GM19351 (cell line): ENCODE measurements at regions not wholly inside any gene's neighbourhood (a gene's known extent, or its start where the extent isn't known, plus 50 kb on each side); places are given as distances from the start of the nearest gene placed in this dataset.
"Not testable (repeated sequence)": the region's sequence is repeated elsewhere in the genome, so short reads cannot be mapped to it uniquely, and the experiment has no call there.

Experiments used
- ATAC-seq: cut with Tn5 transposase; IDR thresholded peaks from one replicate; pipeline ENCODE4 v1.9.1; 2021; ENCODE audit warnings: mild to moderate bottlenecking, moderate library complexity; ENCODE audit not compliant: unreplicated experiment

- ATAC-seq: no peak
These were observed 254.7 kb upstream of the PFKP start for GRCh38 chr10:2812631-2813030.

DNA sequence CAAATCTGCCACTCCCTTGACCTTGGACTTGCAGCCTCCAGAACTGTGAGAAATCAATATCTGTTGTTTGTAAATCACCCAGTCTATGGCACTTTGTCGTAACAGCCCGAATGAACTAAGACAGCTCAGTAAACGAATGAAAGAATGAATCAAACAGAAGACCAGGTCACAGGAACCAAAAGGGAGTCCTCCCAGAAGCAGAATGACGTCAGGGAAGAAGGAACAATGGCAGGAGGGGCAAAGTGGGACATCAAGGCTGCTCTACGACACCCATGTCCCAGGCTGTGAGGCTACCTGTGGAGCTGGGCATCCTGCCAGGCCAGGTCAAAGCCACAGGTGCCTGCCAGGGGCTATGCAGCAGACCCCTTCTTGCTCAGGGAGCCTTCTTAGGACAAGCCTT lies 267.2 kb upstream of the PFKP start:
- ATAC-seq: no peak

DNA sequence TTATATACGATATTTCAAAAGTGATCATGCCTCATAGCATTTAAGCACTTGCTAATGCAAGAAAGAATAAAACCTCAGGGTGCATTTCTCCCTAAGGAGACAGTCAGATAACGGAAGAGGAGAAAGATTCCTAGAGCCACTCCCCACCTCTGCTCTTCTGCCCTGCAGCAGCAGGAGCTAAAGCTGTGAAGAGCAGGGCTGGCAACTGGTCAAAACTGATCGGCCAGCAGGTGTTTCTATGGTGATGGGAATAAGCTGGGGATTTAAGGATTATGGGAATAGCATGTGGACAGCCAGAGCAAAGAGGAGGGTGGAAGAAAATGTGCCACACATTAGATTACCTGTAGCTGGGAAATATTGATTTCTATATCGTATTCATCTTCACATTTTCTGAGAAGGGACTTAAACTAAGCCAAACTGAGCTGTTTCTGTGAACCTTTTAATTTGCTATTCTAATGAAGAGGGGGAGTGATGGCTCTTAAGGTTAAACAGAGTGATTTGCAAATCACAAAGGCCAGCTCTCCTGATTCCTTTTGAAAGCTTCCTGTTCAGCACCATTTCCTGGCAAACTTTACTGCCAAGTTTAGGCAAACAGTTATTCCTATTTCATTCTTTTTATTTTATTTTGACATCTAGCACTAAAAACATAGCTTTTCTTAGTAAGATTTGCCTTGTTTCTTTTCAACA lies 268.9 kb upstream of the PFKP start:
- ATAC-seq: no peak

DNA sequence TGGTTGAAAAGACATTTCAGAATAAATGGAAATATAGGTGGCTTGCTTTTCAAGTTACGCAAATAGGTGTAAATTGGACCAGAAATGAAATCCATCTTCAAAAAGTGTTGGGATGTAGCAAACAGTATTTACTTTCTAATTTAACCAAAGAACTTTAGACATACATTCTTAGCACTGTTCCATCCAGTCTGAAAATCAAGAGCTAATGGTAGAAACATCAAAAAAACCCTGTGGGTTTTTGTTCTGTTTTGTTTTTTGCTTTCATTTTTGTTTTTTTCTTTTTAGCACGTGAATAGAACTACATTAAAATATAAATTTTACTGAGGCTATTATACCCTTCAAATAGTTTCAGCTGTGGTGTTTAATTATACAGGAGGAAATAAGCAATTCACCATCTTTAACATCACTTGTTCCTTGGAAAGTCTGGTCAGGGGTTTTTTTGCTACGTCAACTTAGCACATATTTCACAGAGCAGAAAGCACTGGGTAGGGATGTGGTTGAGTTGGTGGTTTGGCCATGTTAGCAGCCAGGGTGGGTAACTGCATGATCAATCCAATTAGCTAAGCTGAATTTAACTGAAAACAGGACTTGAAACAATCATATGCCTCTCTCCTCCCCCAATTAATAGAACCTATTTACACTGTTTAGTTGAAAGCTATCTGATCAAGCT lies 275.4 kb upstream of the PFKP start:
- ATAC-seq: no peak

DNA sequence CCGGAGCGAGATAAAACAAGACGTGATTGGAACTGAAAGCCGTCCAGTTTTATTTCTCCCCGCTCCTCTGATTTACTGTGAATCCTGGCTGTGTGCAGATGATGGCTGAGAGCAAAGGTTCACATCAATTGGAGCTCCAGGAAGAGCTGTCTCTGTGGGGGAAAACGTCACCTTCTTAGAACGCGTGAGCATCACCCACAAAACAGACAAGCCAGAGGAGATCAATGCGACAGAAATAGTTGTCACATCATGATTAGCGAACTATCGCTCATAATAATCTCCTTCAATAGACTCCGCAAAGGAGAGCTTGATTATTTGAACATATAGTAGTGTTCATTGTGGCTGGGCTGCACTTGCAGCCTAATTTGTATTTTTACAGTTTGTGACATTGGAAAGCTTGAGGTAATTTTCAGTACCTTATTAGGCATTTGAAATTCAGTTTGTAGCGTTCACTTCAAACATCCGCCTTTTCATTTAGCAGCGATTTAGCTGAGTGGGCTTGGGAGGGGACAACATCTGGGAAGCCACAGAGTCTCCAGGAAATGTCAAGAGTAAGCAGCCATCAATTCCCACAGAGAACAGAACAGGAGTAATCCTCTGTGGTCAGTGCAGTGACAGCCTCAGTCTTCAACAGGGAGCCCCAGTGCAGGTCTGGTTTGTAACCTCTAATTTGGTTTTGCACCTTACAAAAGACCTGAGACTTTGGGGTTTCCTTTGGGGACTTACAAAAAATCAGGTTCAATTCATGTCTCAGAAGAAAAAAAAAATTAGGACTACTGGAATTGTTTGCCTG lies 276.8 kb upstream of the PFKP start:
- ATAC-seq: no peak

- ATAC-seq: no peak
These were observed 281.1 kb upstream of the PFKP start for GRCh38 chr10:2786251-2786650.

- ATAC-seq: no peak
These were observed 282.6 kb upstream of the PFKP start for GRCh38 chr10:2784766-2785165.

DNA sequence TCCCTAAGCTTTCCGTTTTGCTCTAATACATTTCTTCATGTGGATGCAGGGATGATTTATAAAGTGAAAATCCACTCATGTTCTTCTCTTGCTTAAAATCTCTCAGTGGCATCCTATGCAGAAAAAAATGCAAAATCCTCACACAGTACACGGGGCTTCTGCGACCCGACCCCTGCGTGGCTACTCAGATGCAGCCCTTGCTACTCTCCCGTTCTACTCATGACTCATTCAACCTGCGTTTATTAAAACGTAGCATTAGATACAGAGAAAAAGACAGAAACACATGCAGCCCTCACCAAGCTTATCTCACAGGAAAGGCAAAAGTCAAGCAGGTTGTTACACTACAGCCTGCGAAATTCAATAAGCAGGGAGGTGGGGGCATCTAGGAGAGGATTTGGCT lies 284.4 kb upstream of the PFKP start:
- ATAC-seq: no peak

DNA sequence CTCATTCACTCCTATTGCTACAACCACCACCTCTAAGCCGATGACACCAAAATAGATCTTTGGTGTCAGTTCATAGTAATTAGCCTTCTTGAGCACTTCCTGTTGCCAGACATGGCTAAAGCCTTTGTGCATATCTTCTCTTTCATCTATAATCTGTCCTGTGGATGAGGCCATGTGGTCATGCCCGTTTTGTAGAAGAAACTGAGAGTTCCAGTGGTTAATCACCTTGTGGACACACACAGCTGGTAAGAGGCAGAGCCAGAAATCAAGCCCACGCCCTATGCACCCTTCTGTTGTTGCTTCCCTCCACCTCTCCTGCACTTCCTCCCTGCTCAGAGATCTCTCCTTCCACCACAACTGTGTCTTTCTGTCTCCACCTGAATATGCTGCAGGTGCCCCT lies 285.1 kb upstream of the PFKP start:
- ATAC-seq: no peak

GRCh38 chr10:2777666-2778355 lies 289.5 kb upstream of the PFKP start:
- no peak for ATAC-seq

DNA sequence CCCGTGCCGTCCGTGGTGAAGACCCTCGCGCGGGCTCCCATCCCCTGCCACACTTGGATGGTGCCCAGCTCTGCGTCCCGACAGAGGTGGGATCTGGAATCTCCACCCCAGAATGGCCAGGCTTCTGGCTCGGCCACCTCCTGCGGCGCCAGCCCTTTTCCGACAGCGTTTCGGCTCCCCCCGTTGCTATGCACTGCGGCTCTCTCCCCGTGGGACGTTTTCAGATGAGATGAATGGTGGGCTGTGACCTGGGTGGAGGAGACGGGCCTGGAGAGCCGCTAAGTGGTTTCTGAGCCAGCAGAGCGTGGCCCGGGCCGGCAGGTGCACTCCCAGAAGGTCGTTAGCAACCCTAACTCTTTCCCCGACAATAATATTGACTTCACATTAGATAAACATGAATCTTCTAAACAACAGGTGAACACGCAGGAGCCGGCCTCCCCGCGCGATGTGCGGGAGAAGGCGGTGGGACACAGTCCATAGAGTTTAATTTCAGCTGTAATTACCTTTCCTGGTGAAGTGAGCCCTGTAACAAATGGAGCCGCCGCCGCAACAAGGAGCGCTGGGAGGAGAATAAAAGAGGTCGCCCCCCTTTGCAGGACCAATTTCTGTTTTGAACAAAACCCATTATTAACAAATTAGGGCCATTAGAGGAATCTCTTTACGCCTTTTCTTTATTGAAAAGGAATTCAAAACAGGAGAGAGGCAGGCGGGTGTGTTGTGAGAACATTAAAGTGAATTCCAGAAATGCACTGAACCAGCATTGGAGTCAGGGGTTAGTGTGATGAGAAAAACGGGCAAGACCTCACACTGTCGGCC lies 294.3 kb upstream of the PFKP start:
- no peak for ATAC-seq

- no peak for ATAC-seq
These were observed 295.2 kb upstream of the PFKP start for GRCh38 chr10:2772135-2772534.

GRCh38 chr10:2767293-2767692 lies 300.1 kb upstream of the PFKP start:
- ATAC-seq: not testable (repeated sequence)

DNA sequence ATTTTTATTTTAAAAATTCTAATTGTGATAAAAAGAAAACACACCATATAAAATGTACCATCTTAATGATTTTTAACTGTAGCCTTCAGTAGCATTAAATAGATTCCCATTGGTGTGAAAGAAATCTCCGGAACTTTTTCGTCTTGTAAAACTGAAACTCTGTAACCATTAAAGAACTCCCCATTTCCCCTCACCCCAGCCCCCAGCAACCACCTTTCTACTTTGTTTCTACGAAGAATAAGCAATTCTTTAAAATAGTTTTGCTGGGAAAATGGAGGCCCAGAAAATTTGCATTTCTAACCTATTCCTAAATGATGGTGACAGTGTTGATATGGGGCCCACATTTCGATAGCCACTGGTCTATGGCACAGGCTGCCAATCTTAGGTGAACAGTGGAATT lies 305.4 kb upstream of the PFKP start:
- no peak for ATAC-seq

- ATAC-seq: no peak
These were observed 306.0 kb upstream of the PFKP start for GRCh38 chr10:2761311-2761710.

GRCh38 chr10:2760736-2761135 lies 306.6 kb upstream of the PFKP start:
- ATAC-seq: no peak

DNA sequence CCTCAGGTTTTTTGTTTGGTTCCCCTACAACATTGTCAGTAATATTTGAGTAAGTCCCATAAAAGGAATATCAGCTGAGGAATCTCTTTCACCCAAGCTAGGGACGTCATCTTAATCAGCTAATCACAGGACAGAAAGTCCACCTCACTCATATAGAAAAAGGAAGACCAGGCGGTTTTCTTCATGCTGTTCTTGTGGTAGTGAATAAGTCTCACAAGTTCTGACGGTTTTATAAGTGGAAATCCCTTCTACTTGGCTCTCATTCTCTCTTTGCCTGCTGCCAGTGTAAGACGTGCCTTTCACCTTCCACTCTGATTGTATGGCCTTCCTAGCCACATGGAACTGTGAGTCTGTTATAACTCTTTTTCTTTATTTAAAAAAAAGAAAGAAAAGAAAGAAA lies 308.1 kb upstream of the PFKP start:
- no peak for ATAC-seq

GRCh38 chr10:2754943-2755342 lies 312.4 kb upstream of the PFKP start:
- no peak for ATAC-seq

DNA sequence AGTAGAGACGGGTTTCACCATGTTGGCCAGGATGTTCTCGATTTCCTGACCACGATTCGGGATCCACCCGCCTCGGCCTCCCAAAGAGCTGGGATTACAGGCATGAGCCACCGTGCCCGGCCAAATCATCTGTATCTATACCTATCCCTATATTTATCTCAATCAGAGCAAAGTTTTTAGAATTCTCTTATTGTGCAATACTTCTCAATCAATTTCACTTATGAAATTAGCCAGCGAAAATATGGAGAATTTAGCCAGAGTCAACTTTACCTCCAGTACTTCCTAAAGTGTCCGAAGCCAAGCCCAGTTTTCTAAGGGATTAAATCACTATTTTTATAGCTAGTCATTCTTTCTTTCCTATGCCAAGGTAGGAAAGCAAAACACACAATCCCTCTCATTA lies 319.1 kb upstream of the PFKP start:
- ATAC-seq: no peak

- no peak for ATAC-seq
These were observed 320.7 kb upstream of the PFKP start for GRCh38 chr10:2746638-2747037.

DNA sequence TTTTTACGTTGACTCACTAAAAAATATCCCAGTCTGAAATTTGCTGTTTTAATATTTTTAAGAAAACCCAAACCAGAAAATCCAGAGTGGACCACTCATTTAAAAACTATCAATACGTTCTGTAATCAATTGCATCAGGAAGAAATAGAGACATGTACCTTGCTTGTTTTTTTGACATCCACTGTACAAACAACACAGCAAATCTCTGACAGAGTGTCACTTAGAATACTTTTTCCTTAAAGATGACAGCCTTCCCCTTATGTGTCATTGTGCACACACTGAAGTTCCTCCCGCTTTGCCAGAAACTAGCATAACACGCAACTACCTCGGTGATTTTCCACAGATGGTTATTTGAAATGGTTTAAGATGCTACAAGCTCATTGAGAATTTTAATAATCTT lies 321.7 kb upstream of the PFKP start:
- no peak for ATAC-seq
